Retinal pigment epithelial cell (primary cell): ENCODE measurements at regions not wholly inside any gene's neighbourhood (a gene's known extent, or its start where the extent isn't known, plus 50 kb on each side); places are given as distances from the start of the nearest gene placed in this dataset.
A peak's percentile ranks its signal among the peaks of the same experiment; 100 is the strongest.
"Not testable (repeated sequence)": the region's sequence is repeated elsewhere in the genome, so short reads cannot be mapped to it uniquely, and the experiment has no call there.

Experiments
- DNase-seq: peaks from one replicate; pipeline ENCODE4 v3.0.0-alpha.2; 2010; ENCODE audit warnings: low read depth
- H3K4me3 ChIP-seq: 2 replicates; pipeline ENCODE4 v1.5.1; 2011; ENCODE audit warnings: mild to moderate bottlenecking, low read length, control low read depth, moderate library complexity
- TF ChIP-seq, protein P1 (sequence below): conservative IDR thresholded peaks from 2 replicates; pipeline ENCODE4 v1.5.1; 2011; ENCODE audit warnings: low read depth, low read length, control low read depth, inconsistent platforms

DNA sequence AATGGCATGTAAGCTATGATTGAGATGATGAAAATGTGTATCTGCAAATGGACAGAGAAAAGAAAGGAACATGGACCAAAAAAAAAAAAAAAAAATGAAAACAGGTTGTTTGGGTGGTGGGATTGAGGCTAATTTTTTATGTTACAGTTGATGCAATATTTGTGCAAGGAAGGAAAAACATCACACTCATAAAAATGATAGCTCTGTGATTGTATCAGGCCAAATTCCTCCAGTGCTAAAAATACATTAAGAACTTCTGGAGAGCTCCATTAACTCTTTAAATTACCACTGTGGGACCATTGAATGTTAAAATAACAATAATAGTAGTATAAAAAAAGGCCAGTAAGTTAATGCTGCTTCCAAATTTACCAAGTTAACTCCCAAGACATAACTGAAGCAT lies 79.5 kb upstream of the MSX2 start:
- H3K4me3 ChIP-seq = no peak overlapping the region
- no peak for DNase-seq
- TF ChIP-seq, protein P1, sequence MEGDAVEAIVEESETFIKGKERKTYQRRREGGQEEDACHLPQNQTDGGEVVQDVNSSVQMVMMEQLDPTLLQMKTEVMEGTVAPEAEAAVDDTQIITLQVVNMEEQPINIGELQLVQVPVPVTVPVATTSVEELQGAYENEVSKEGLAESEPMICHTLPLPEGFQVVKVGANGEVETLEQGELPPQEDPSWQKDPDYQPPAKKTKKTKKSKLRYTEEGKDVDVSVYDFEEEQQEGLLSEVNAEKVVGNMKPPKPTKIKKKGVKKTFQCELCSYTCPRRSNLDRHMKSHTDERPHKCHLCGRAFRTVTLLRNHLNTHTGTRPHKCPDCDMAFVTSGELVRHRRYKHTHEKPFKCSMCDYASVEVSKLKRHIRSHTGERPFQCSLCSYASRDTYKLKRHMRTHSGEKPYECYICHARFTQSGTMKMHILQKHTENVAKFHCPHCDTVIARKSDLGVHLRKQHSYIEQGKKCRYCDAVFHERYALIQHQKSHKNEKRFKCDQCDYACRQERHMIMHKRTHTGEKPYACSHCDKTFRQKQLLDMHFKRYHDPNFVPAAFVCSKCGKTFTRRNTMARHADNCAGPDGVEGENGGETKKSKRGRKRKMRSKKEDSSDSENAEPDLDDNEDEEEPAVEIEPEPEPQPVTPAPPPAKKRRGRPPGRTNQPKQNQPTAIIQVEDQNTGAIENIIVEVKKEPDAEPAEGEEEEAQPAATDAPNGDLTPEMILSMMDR = no peak

DNA sequence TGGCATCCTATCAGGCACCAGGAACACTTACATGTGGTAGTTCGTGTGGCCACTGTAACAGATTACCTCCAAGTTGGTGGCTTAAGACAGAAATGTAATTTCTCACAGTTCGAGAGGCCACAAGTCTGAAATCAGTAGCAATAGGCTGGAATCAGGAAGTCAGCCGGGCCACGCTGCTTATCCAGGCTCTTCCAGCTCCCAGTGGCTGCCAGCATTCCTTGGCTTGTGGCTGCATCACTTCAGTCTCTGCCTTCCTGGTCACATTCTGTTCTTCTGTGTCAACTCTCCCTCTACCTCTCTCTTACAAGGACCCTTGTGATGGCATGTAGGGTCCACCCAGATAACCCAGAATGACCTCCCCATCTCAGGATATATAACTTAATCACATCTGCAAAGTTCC lies 78.7 kb upstream of the MSX2 start:
- DNase-seq = no peak
- TF ChIP-seq, protein P1 = no peak
- no peak overlapping the region for H3K4me3 ChIP-seq

DNA sequence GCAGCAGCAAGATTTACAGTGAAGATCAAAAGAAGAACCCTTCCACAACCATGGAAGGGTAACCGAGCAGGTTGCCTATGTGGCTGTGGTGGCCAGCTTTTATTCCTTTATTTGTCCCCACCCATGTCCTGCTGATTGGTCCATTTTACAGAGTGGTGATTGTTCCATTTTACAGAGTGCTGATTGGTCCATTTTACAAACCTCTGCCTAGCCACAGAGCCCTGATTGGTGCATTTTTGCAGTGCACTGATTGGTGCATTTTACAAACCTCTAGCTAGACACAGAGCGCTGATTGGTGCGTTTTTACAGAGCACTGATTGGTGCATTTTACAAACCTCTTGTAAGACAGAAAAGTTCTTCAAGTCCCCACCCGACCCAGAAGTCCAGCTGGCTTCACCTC lies 75.8 kb upstream of the MSX2 start:
- not testable (repeated sequence) for DNase-seq

DNA sequence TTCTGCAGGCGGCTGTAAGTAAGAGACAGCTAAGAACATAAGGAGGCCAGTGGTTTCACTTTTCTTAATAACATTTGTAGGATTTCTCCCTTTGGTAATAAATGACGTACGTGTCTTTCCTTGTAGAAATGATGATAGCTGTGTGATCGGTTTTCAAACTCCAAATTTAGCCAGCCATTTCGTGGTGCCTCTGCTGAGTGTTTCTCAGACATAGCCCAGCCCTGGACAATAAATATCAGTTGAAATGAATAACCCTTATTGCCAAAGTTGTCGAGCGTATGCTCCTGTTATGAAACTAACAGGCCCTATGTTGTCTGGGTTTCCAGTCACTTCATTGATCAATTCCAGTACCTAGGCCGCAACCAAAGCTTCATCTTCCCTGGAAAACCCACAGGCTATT lies 75.0 kb upstream of the MSX2 start:
- DNase-seq = no peak
- TF ChIP-seq, protein P1 = no peak
- H3K4me3 ChIP-seq = no peak overlapping the region

More for the DNA sequence above, 75.8 kb upstream of the MSX2 start:
- H3K4me3 ChIP-seq = not testable (repeated sequence)

DNA sequence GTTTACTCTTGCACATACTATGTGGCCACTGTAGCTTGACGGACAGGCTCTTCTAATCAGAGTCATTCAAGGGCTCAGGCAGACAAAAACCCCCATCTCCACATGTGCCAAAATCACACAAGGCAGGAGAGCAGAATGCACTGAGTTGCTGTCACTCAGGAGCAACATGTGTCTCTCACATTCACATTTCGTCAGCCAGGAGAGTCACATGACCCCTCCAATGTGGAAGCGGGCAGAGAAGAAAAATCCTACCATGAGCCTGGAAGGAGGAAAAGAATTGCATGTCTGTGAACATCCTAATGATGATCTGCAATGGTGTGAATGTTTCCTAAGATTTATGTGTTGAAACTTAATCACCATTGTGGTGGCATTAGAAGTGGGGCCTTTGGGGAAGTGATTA lies 69.9 kb upstream of the MSX2 start:
- TF ChIP-seq, protein P1 = no peak
- no peak for DNase-seq

DNA sequence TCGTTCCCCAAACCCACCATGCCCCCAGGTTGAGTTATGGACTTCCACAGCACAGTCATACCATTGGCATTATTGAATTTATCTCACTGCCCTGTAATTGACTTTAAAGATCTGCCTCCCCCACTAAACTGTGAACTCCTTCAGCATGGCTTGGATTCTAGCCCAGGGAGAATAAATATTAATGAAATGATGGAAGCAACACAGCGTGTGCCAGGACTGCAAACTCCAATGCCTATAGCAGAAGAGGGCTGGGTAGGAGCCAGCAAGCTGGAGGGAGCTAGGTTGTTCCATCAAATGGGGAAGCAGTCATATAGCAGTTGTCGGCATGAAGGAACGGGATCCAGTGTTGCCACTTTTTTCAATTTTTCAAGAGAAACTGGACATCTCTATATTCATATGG lies 69.0 kb upstream of the MSX2 start:
- DNase-seq = peak; percentile 12
- H3K4me3 ChIP-seq = no peak overlapping the region
- TF ChIP-seq, protein P1 = no peak

More for the DNA sequence above, 69.9 kb upstream of the MSX2 start:
- no peak overlapping the region for H3K4me3 ChIP-seq

DNA sequence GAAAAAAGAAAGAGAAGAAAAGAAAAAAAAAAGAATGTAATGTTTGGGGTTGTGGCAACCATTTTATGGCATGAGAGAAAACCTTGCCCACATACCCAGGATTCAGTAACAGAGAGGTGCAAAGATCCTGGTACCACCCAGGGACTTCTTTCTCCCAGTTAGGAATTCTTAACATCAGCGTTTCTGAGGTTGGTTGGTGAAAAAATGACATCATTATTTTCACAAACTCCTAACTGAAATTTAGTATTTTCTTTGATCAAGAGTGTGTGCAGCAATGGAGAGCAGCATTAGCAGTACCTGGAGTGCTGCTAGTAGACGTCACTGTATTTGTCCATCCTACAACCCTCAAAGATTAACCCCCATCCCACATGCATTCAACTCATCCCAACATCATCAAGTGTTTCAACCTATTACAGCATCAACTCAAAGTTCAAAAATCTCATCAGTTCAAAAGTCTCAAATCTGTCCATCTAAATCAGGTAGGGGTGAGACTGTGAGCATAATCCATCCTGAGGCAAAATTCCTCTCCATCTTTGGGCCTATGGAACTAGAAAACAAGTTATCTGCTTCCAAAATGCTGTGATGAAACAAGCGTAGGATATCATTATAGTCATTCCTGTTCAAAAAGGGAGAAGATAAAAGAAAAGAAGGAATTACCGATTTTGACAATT lies 60.1 kb upstream of the MSX2 start:
- H3K4me3 ChIP-seq = no peak overlapping the region
- TF ChIP-seq, protein P1 = no peak
- no peak for DNase-seq
